GM23338 (cell line): ENCODE measurements at regions not wholly inside any gene's neighbourhood (a gene's known extent, or its start where the extent isn't known, plus 50 kb on each side); places are given as distances from the start of the nearest gene placed in this dataset.

Source experiments
- ATAC-seq: fragments of 200-7000 bp; cut with Tn5 transposase; 3 replicates; pipeline ENCODE4 v1.9.1; 2020
- DNase-seq: peaks from one replicate; pipeline ENCODE4 v3.0.0-alpha.2; 2015; ENCODE audit warnings: low spot score
- H2AFZ ChIP-seq: fragments of 200-600 bp; sonication (generic); 2 replicates; pipeline ENCODE4 v1.8.0; 2016; ENCODE audit warnings: antibody characterized with exemption, mild to moderate bottlenecking, moderate library complexity
- H3F3A ChIP-seq: fragments of 200-600 bp; sonication (generic); replicated peaks from 2 replicates; pipeline ENCODE4 v1.8.0; 2017; ENCODE audit warnings: antibody characterized with exemption, mixed run types, low read depth
- H3K27ac ChIP-seq: fragments of 200-600 bp; sonication (generic); 2 replicates; pipeline ENCODE4 v1.6.1; 2016; ENCODE audit warnings: low read depth
- H3K27me3 ChIP-seq: fragments of 200-600 bp; sonication (generic); 2 replicates; pipeline ENCODE4 v1.8.0; 2016; ENCODE audit warnings: mild to moderate bottlenecking, mixed run types, moderate library complexity; ENCODE audit not compliant: insufficient read depth
- H3K36me3 ChIP-seq: fragments of 200-600 bp; sonication (generic); 2 replicates; pipeline ENCODE4 v1.8.0; 2016; ENCODE audit warnings: mild to moderate bottlenecking; ENCODE audit not compliant: insufficient read depth
- H3K4me1 ChIP-seq: fragments of 200-600 bp; sonication (generic); 2 replicates; pipeline ENCODE4 v1.8.0; 2016; ENCODE audit warnings: mild to moderate bottlenecking, moderate library complexity; ENCODE audit not compliant: insufficient read depth
- H3K4me2 ChIP-seq: fragments of 200-600 bp; sonication (generic); 2 replicates; pipeline ENCODE4 v1.7.1; 2017; ENCODE audit warnings: mixed run types
- H3K4me3 ChIP-seq: fragments of 200-600 bp; sonication (generic); 2 replicates; pipeline ENCODE4 v1.6.1; 2016; ENCODE audit warnings: mixed run types
- H3K79me2 ChIP-seq: fragments of 200-600 bp; sonication (generic); replicated peaks from 2 replicates; pipeline ENCODE4 v1.8.0; 2017; ENCODE audit warnings: mild to moderate bottlenecking; ENCODE audit not compliant: insufficient read depth
- H3K9me2 ChIP-seq: fragments of 200-600 bp; sonication (generic); 2 replicates; pipeline ENCODE4 v1.8.0; 2017; ENCODE audit not compliant: insufficient read depth
- H4K20me1 ChIP-seq: fragments of 200-600 bp; sonication (generic); replicated peaks from 2 replicates; pipeline ENCODE4 v1.8.0; 2017; ENCODE audit warnings: mild to moderate bottlenecking; ENCODE audit not compliant: insufficient read depth
- H3K27ac Mint-ChIP-seq: 2 replicates; pipeline ENCODE4 v1.8.0; 2020; ENCODE audit warnings: inconsistent platforms, mild to moderate bottlenecking, moderate library complexity, mixed read lengths
- H3K27me3 Mint-ChIP-seq: 3 replicates; pipeline ENCODE4 v1.8.0; 2022; ENCODE audit warnings: low read depth, mild to moderate bottlenecking, moderate library complexity, mixed read lengths, inconsistent platforms; ENCODE audit not compliant: insufficient read depth, poor library complexity
- H3K36me3 Mint-ChIP-seq: 3 replicates; pipeline ENCODE4 v1.8.0; 2021; ENCODE audit warnings: low read depth, mild to moderate bottlenecking, inconsistent platforms, moderate library complexity, mixed read lengths
- H3K4me1 Mint-ChIP-seq: 3 replicates; pipeline ENCODE4 v1.8.0; 2020; ENCODE audit warnings: mild to moderate bottlenecking, inconsistent platforms, mixed read lengths
- H3K4me3 Mint-ChIP-seq: 3 replicates; pipeline ENCODE4 v1.8.0; 2021; ENCODE audit warnings: moderate library complexity, mild to moderate bottlenecking, inconsistent platforms, mixed read lengths
- H3K9me3 Mint-ChIP-seq: 3 replicates; pipeline ENCODE4 v1.8.0; 2020; ENCODE audit warnings: moderate library complexity, mild to moderate bottlenecking, inconsistent platforms, mixed read lengths
- CREB1 ChIP-seq: fragments of 250-450 bp; sonication (Bioruptor Pico); IDR thresholded peaks from 2 replicates; pipeline ENCODE4 v1.5.0; 2020; ENCODE audit warnings: low read depth, mild to moderate bottlenecking, moderate library complexity
- CTCF ChIP-seq, 2 experiments: fragments of 200-600 bp in 1 of 2; sonication (generic) in 1 of 2; conservative IDR thresholded peaks; 2 replicates each; pipeline versions ENCODE4 v1.5.1 to v1.6.1; 2016 to 2017; ENCODE audit warnings: antibody characterized with exemption in 2 of 2, low read depth in 2 of 2, mild to moderate bottlenecking in 2 of 2, moderate library complexity in 1 of 2
- EZH2 ChIP-seq: fragments of 200-600 bp; sonication (generic); IDR thresholded peaks from one replicate; pipeline ENCODE4 v1.8.0; 2017; ENCODE audit warnings: antibody characterized with exemption, mild to moderate bottlenecking, low read depth; ENCODE audit not compliant: unreplicated experiment
- EZH2phosphoT487 ChIP-seq: fragments of 200-600 bp; sonication (generic); IDR thresholded peaks from one replicate; pipeline ENCODE4 v1.8.1; 2018; ENCODE audit warnings: antibody characterized with exemption; ENCODE audit not compliant: unreplicated experiment
- JUNB ChIP-seq: IDR thresholded peaks from one replicate; pipeline ENCODE4 v1.6.1; 2016; ENCODE audit warnings: antibody characterized with exemption; ENCODE audit not compliant: unreplicated experiment
- NANOG ChIP-seq: IDR thresholded peaks from 2 replicates; pipeline ENCODE4 v1.6.1; 2016; ENCODE audit warnings: antibody characterized with exemption, borderline replicate concordance
- POLR2AphosphoS5 ChIP-seq: IDR thresholded peaks from 2 replicates; pipeline ENCODE4 v1.6.1; 2016; ENCODE audit warnings: antibody characterized with exemption, low read depth
- TF ChIP-seq, protein P1 (sequence below): IDR thresholded peaks from 2 replicates; pipeline ENCODE4 v1.6.1; 2016; ENCODE audit warnings: antibody characterized with exemption
- TF ChIP-seq, protein P2 (sequence below): IDR thresholded peaks from one replicate; pipeline ENCODE4 v1.6.1; 2018; ENCODE audit warnings: antibody characterized with exemption; ENCODE audit not compliant: unreplicated experiment
- TF ChIP-seq, protein P3 (sequence below): fragments of 250-450 bp; sonication (Bioruptor Pico); IDR thresholded peaks from 2 replicates; pipeline ENCODE4 v1.5.0; 2020; ENCODE audit warnings: mild to moderate bottlenecking, moderate library complexity

DNA sequence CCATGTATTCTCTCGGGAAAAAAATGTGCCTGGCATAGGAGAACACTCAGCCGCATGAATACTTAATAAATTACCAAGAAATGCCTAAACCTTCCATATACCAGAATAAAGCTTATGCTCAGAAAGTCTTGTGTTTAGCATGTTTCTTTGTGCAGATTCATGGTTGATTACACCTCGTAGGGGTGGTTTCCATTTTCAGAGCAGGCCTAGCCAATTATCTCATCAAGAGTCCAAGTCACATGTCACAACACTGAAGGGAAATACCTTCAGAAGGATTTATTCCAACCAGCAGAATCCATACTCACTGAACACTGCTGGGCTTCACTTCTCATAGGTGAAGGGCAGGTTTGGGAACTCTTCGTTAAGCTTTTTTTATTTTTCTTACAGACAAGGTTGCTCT is 539.7 kb downstream of the PLXDC2 start:
- Mint-ChIP-seq H3K27me3 (peaks cover 2% of the 10 kb centered on the region), H3K4me1 (no peaks in the 10 kb centered on the region), H3K36me3 (peaks cover 10% of the 10 kb centered on the region), H3K27ac (no peak overlapping the region), H3K9me3 (peaks cover 12% of the 10 kb centered on the region; the same call in 2 of the 3 replicates), H3K4me3 (no peak overlapping the region)
- Histone ChIP-seq H3K27me3 (no peaks in the 10 kb centered on the region), H2AFZ (no peak overlapping the region), H4K20me1 (no peaks in the 10 kb centered on the region), H3K79me2 (no peaks in the 10 kb centered on the region), H3K4me2 (no peak overlapping the region), H3K9me2 (peaks cover 7% of the 10 kb centered on the region; the same call in 1 of the 2 replicates), H3K4me1 (no peaks in the 10 kb centered on the region), H3K36me3 (no peaks in the 10 kb centered on the region), H3K27ac (no peak overlapping the region), H3F3A (no peaks in the 10 kb centered on the region), H3K4me3 (no peak overlapping the region)
- TF ChIP-seq, protein P1, sequence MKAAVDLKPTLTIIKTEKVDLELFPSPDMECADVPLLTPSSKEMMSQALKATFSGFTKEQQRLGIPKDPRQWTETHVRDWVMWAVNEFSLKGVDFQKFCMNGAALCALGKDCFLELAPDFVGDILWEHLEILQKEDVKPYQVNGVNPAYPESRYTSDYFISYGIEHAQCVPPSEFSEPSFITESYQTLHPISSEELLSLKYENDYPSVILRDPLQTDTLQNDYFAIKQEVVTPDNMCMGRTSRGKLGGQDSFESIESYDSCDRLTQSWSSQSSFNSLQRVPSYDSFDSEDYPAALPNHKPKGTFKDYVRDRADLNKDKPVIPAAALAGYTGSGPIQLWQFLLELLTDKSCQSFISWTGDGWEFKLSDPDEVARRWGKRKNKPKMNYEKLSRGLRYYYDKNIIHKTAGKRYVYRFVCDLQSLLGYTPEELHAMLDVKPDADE: no peak
- TF ChIP-seq POLR2AphosphoS5 (no peak), NANOG (no peak), CTCF (conservative IDR thresholded peaks at IDR 0.05; ENCODE audit: low read depth in 2 of 2) (no peak), EZH2 (no peak), JUNB (no peak), EZH2phosphoT487 (no peak), CREB1 (no peak)
- TF ChIP-seq, protein P2, sequence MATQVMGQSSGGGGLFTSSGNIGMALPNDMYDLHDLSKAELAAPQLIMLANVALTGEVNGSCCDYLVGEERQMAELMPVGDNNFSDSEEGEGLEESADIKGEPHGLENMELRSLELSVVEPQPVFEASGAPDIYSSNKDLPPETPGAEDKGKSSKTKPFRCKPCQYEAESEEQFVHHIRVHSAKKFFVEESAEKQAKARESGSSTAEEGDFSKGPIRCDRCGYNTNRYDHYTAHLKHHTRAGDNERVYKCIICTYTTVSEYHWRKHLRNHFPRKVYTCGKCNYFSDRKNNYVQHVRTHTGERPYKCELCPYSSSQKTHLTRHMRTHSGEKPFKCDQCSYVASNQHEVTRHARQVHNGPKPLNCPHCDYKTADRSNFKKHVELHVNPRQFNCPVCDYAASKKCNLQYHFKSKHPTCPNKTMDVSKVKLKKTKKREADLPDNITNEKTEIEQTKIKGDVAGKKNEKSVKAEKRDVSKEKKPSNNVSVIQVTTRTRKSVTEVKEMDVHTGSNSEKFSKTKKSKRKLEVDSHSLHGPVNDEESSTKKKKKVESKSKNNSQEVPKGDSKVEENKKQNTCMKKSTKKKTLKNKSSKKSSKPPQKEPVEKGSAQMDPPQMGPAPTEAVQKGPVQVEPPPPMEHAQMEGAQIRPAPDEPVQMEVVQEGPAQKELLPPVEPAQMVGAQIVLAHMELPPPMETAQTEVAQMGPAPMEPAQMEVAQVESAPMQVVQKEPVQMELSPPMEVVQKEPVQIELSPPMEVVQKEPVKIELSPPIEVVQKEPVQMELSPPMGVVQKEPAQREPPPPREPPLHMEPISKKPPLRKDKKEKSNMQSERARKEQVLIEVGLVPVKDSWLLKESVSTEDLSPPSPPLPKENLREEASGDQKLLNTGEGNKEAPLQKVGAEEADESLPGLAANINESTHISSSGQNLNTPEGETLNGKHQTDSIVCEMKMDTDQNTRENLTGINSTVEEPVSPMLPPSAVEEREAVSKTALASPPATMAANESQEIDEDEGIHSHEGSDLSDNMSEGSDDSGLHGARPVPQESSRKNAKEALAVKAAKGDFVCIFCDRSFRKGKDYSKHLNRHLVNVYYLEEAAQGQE: no peak
- DNase-seq (no peak), ATAC-seq (no peak)

GRCh38 chr10:20355011-20355410 is 538.8 kb downstream of the PLXDC2 start:
- no peak overlapping the region for H3K4me3 ChIP-seq

More at GRCh38 chr10:20355011-20355410, 538.8 kb downstream of the PLXDC2 start:
- TF ChIP-seq, protein P3, sequence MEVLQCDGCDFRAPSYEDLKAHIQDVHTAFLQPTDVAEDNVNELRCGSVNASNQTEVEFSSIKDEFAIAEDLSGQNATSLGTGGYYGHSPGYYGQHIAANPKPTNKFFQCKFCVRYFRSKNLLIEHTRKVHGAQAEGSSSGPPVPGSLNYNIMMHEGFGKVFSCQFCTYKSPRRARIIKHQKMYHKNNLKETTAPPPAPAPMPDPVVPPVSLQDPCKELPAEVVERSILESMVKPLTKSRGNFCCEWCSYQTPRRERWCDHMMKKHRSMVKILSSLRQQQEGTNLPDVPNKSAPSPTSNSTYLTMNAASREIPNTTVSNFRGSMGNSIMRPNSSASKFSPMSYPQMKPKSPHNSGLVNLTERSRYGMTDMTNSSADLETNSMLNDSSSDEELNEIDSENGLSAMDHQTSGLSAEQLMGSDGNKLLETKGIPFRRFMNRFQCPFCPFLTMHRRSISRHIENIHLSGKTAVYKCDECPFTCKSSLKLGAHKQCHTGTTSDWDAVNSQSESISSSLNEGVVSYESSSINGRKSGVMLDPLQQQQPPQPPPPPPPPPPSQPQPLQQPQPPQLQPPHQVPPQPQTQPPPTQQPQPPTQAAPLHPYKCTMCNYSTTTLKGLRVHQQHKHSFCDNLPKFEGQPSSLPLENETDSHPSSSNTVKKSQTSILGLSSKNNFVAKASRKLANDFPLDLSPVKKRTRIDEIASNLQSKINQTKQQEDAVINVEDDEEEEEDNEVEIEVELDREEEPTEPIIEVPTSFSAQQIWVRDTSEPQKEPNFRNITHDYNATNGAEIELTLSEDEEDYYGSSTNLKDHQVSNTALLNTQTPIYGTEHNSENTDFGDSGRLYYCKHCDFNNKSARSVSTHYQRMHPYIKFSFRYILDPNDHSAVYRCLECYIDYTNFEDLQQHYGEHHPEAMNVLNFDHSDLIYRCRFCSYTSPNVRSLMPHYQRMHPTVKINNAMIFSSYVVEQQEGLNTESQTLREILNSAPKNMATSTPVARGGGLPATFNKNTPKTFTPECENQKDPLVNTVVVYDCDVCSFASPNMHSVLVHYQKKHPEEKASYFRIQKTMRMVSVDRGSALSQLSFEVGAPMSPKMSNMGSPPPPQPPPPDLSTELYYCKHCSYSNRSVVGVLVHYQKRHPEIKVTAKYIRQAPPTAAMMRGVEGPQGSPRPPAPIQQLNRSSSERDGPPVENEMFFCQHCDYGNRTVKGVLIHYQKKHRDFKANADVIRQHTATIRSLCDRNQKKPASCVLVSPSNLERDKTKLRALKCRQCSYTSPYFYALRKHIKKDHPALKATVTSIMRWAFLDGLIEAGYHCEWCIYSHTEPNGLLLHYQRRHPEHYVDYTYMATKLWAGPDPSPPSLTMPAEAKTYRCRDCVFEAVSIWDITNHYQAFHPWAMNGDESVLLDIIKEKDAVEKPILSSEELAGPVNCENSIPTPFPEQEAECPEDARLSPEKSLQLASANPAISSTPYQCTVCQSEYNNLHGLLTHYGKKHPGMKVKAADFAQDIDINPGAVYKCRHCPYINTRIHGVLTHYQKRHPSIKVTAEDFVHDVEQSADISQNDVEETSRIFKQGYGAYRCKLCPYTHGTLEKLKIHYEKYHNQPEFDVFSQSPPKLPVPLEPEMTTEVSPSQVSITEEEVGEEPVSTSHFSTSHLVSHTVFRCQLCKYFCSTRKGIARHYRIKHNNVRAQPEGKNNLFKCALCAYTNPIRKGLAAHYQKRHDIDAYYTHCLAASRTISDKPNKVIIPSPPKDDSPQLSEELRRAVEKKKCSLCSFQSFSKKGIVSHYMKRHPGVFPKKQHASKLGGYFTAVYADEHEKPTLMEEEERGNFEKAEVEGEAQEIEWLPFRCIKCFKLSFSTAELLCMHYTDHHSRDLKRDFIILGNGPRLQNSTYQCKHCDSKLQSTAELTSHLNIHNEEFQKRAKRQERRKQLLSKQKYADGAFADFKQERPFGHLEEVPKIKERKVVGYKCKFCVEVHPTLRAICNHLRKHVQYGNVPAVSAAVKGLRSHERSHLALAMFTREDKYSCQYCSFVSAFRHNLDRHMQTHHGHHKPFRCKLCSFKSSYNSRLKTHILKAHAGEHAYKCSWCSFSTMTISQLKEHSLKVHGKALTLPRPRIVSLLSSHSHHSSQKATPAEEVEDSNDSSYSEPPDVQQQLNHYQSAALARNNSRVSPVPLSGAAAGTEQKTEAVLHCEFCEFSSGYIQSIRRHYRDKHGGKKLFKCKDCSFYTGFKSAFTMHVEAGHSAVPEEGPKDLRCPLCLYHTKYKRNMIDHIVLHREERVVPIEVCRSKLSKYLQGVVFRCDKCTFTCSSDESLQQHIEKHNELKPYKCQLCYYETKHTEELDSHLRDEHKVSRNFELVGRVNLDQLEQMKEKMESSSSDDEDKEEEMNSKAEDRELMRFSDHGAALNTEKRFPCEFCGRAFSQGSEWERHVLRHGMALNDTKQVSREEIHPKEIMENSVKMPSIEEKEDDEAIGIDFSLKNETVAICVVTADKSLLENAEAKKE (CRISPR knock-in tag): no peak
- no peak for TF ChIP-seq NANOG
- no peak for TF ChIP-seq EZH2phosphoT487
- Histone ChIP-seq H4K20me1 (no peaks in the 10 kb centered on the region), H3K27ac (no peak overlapping the region), H3K4me2 (no peak overlapping the region), H3K9me2 (peaks cover 5% of the 10 kb centered on the region; the same call in 1 of the 2 replicates), H3K4me1 (no peaks in the 10 kb centered on the region), H3K79me2 (no peaks in the 10 kb centered on the region), H2AFZ (no peak overlapping the region), H3K27me3 (no peaks in the 10 kb centered on the region), H3K36me3 (no peaks in the 10 kb centered on the region), H3F3A (no peaks in the 10 kb centered on the region)
- Mint-ChIP-seq H3K36me3 (peaks cover 10% of the 10 kb centered on the region), H3K27ac (no peak overlapping the region), H3K9me3 (peaks cover 12% of the 10 kb centered on the region; the same call in 2 of the 3 replicates), H3K4me3 (no peak overlapping the region), H3K27me3 (no peaks in the 10 kb centered on the region), H3K4me1 (no peaks in the 10 kb centered on the region)
- no peak for DNase-seq
- no peak for ATAC-seq
